ENCODE measurements at regions not wholly inside any gene's neighbourhood (a gene's known extent, or its start where the extent isn't known, plus 50 kb on each side); places are given as distances from the start of the nearest gene placed in this dataset.

GRCh38 chr10:108445746-108446145 is 1281.2 kb upstream of the SORCS1 start:
- Histone ChIP-seq H3K36me3 (ENCODE audit: control insufficient read depth in 1 of 2, insufficient read depth in 2 of 2, low read length in 2 of 2) (no peaks in the 10 kb centered on the region), H2AFZ (ENCODE audit: low read depth, low read length, poor library complexity, severe bottlenecking) (no peak overlapping the region), H3K27me3 (ENCODE audit: insufficient read depth, low read length) (no peaks in the 10 kb centered on the region), H3K4me1 (ENCODE audit: control insufficient read depth in 1 of 2, insufficient read depth in 2 of 2, low read length in 2 of 2) (no peaks in the 10 kb centered on the region), H3K79me2 (ENCODE audit: insufficient read depth, low read length) (no peaks in the 10 kb centered on the region), H3K9me2 (ENCODE audit: insufficient read depth) (no peaks in the 10 kb centered on the region), H3K4me2 (ENCODE audit: low read length) (no peak overlapping the region), H3K9me3 (ENCODE audit: control insufficient read depth in 1 of 2, insufficient read depth in 1 of 2, low read depth in 1 of 2, low read length in 2 of 2) (peaks cover 38 to 47% of the 10 kb centered on the region in 2 experiments; a peak in 2 of 4 replicates), H3K4me3 (replicated peaks in 1 of 2; ENCODE audit: low read depth in 1 of 2, low read length in 2 of 2) (no peak overlapping the region), H3K9ac (ENCODE audit: low read length) (no peak overlapping the region), H3K27ac (ENCODE audit: low read depth, low read length) (no peak overlapping the region), H4K20me1 (ENCODE audit: insufficient read depth) (no peaks in the 10 kb centered on the region)
- ATAC-seq (no peak), DNase-seq (ENCODE audit: low read depth, low spot score) (no peak)
- POLR2A ChIA-PET = no interaction called here
- TF ChIP-seq, protein P1, sequence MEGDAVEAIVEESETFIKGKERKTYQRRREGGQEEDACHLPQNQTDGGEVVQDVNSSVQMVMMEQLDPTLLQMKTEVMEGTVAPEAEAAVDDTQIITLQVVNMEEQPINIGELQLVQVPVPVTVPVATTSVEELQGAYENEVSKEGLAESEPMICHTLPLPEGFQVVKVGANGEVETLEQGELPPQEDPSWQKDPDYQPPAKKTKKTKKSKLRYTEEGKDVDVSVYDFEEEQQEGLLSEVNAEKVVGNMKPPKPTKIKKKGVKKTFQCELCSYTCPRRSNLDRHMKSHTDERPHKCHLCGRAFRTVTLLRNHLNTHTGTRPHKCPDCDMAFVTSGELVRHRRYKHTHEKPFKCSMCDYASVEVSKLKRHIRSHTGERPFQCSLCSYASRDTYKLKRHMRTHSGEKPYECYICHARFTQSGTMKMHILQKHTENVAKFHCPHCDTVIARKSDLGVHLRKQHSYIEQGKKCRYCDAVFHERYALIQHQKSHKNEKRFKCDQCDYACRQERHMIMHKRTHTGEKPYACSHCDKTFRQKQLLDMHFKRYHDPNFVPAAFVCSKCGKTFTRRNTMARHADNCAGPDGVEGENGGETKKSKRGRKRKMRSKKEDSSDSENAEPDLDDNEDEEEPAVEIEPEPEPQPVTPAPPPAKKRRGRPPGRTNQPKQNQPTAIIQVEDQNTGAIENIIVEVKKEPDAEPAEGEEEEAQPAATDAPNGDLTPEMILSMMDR (IDR thresholded peaks at IDR 0.05 in 2 of 3, conservative IDR thresholded peaks at IDR 0.05 in 1 of 3; ENCODE audit: borderline replicate concordance in 1 of 3, insufficient read depth in 1 of 3, low read depth in 2 of 3, low read length in 2 of 3) = no peak
- TF ChIP-seq, protein P2, sequence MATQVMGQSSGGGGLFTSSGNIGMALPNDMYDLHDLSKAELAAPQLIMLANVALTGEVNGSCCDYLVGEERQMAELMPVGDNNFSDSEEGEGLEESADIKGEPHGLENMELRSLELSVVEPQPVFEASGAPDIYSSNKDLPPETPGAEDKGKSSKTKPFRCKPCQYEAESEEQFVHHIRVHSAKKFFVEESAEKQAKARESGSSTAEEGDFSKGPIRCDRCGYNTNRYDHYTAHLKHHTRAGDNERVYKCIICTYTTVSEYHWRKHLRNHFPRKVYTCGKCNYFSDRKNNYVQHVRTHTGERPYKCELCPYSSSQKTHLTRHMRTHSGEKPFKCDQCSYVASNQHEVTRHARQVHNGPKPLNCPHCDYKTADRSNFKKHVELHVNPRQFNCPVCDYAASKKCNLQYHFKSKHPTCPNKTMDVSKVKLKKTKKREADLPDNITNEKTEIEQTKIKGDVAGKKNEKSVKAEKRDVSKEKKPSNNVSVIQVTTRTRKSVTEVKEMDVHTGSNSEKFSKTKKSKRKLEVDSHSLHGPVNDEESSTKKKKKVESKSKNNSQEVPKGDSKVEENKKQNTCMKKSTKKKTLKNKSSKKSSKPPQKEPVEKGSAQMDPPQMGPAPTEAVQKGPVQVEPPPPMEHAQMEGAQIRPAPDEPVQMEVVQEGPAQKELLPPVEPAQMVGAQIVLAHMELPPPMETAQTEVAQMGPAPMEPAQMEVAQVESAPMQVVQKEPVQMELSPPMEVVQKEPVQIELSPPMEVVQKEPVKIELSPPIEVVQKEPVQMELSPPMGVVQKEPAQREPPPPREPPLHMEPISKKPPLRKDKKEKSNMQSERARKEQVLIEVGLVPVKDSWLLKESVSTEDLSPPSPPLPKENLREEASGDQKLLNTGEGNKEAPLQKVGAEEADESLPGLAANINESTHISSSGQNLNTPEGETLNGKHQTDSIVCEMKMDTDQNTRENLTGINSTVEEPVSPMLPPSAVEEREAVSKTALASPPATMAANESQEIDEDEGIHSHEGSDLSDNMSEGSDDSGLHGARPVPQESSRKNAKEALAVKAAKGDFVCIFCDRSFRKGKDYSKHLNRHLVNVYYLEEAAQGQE (IDR thresholded peaks at IDR 0.05; ENCODE audit: low read depth) = no peak
- TF ChIP-seq CBX3 (IDR thresholded peaks at IDR 0.05; ENCODE audit: low read depth) (no peak), EGR1 (IDR thresholded peaks at IDR 0.05; ENCODE audit: low read depth) (no peak), CEBPB (IDR thresholded peaks at IDR 0.05; ENCODE audit: low read depth) (no peak), ELF1 (IDR thresholded peaks at IDR 0.05; ENCODE audit: borderline replicate concordance, low read depth) (no peak), RAD21 (IDR thresholded peaks at IDR 0.05; ENCODE audit: low read depth) (no peak), TCF7L2 (IDR thresholded peaks at IDR 0.05; ENCODE audit: borderline replicate concordance, extremely low read depth, insufficient read depth, insufficient read length) (no peak), SIN3A (IDR thresholded peaks at IDR 0.05; ENCODE audit: low read depth) (no peak), POLR2AphosphoS5 (IDR thresholded peaks at IDR 0.05; ENCODE audit: low read depth, low read length) (no peak), SRF (IDR thresholded peaks at IDR 0.05; ENCODE audit: low read depth) (no peak), EZH2 (IDR thresholded peaks at IDR 0.05) (no peak), FOSL1 (IDR thresholded peaks at IDR 0.05; ENCODE audit: low read depth) (no peak), EZH2phosphoT487 (IDR thresholded peaks at IDR 0.05; ENCODE audit: borderline replicate concordance) (no peak), YY1 (IDR thresholded peaks at IDR 0.05; ENCODE audit: extremely low read depth, insufficient replicate concordance, low read depth, low read length) (no peak)
- TF ChIP-seq, protein P3, sequence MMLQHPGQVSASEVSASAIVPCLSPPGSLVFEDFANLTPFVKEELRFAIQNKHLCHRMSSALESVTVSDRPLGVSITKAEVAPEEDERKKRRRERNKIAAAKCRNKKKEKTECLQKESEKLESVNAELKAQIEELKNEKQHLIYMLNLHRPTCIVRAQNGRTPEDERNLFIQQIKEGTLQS (IDR thresholded peaks at IDR 0.05) = no peak
- TF ChIP-seq, protein P4, sequence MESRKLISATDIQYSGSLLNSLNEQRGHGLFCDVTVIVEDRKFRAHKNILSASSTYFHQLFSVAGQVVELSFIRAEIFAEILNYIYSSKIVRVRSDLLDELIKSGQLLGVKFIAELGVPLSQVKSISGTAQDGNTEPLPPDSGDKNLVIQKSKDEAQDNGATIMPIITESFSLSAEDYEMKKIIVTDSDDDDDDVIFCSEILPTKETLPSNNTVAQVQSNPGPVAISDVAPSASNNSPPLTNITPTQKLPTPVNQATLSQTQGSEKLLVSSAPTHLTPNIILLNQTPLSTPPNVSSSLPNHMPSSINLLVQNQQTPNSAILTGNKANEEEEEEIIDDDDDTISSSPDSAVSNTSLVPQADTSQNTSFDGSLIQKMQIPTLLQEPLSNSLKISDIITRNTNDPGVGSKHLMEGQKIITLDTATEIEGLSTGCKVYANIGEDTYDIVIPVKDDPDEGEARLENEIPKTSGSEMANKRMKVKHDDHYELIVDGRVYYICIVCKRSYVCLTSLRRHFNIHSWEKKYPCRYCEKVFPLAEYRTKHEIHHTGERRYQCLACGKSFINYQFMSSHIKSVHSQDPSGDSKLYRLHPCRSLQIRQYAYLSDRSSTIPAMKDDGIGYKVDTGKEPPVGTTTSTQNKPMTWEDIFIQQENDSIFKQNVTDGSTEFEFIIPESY (IDR thresholded peaks at IDR 0.05; ENCODE audit: extremely low read depth, insufficient replicate concordance, low read length) = no peak
- RAD21 ChIA-PET (ENCODE audit: low non-redundant PET in 1 of 2, low total read pairs in 2 of 2, uncharacterized antibody in 2 of 2, unreplicated experiment in 2 of 2) = no interaction called here
- CTCF ChIA-PET = no interaction called here
- BruUV-seq (replicated peaks) = no TSS peak
- intact Hi-C loops (cut with micrococcal nuclease) = no loop called here

Data from HCT116 (cell line).